H1 (cell line): ENCODE measurements at regions not wholly inside any gene's neighbourhood (a gene's known extent, or its start where the extent isn't known, plus 50 kb on each side); places are given as distances from the start of the nearest gene placed in this dataset.

ENCODE experiments used
- CTCF ChIA-PET: fragments of 300-600 bp; sonication (Branson Sonifier 250); formaldehyde crosslinking; loops from one replicate; lab custom pipeline; 2021; ENCODE audit not compliant: partially characterized antibody; lab: Charles Lee
- POLR2A ChIA-PET: fragments of 300-600 bp; sonication (Branson Sonifier 250); formaldehyde crosslinking; loops from one replicate; lab custom pipeline; 2021; ENCODE audit warnings: inconsistent platforms; ENCODE audit not compliant: partially characterized antibody; lab: Charles Lee
- DNase-seq, 2 experiments: peaks; one replicate each; pipeline versions ENCODE4 v3.0.0 to v3.0.0-alpha.2; 2010 to 2022; ENCODE audit warnings: low spot score in 2 of 2, low read depth in 1 of 2, mixed read lengths in 1 of 2
- FAIRE-seq: peaks from 2 replicates; lab custom pipeline; 2011; peaks lifted over from hg19 to GRCh38; lab: Jason Lieb, UNC
- H2AFZ ChIP-seq: 2 replicates; pipeline ENCODE4 v1.8.1; 2012; ENCODE audit warnings: low read length, inconsistent platforms
- H2AK5ac ChIP-seq: 2 replicates; pipeline ENCODE4 v1.6.1; 2013; ENCODE audit warnings: low read depth, low read length
- H2BK120ac ChIP-seq: replicated peaks from 2 replicates; pipeline ENCODE3; 2013; ENCODE audit warnings: low read depth, low read length, inconsistent platforms
- H2BK12ac ChIP-seq: 2 replicates; pipeline ENCODE4 v1.6.1; 2013; ENCODE audit warnings: low read depth, low read length
- H2BK15ac ChIP-seq: 2 replicates; pipeline ENCODE4 v1.6.1; 2013; ENCODE audit warnings: low read length
- H2BK20ac ChIP-seq: 2 replicates; pipeline ENCODE4 v1.6.1; 2013; ENCODE audit warnings: low read length
- H2BK5ac ChIP-seq: 2 replicates; pipeline ENCODE4 v1.6.1; 2013; ENCODE audit warnings: low read depth, low read length
- H3K14ac ChIP-seq: 2 replicates; pipeline ENCODE4 v1.6.1; 2013; ENCODE audit warnings: inconsistent platforms; ENCODE audit not compliant: insufficient read length
- H3K18ac ChIP-seq: 2 replicates; pipeline ENCODE4 v1.6.1; 2013; ENCODE audit warnings: low read length; ENCODE audit errors: extremely low read depth
- H3K23ac ChIP-seq: 2 replicates; pipeline ENCODE4 v1.6.1; 2013; ENCODE audit warnings: inconsistent platforms; ENCODE audit not compliant: insufficient read length
- H3K23me2 ChIP-seq: 2 replicates; pipeline ENCODE4 v1.6.1; 2013; ENCODE audit warnings: low read depth, low read length
- H3K27ac ChIP-seq: 2 replicates; pipeline ENCODE4 v1.6.1; 2011; ENCODE audit warnings: low read depth, low read length, inconsistent platforms
- H3K27me3 ChIP-seq, 4 experiments: replicated peaks in 1 of 4; 1 replicate in 1 of 4; 2 replicates in 3 of 4; pipeline versions ENCODE4 v1.6.1 to v1.8.1; 2011 to 2013; ENCODE audit warnings: low read length in 3 of 4, mild to moderate bottlenecking in 3 of 4, inconsistent platforms in 2 of 4, mixed read lengths in 2 of 4, moderate library complexity in 1 of 4; ENCODE audit not compliant: control insufficient read depth in 3 of 4, insufficient read depth in 3 of 4; ENCODE audit errors: extremely low read depth in 1 of 4
- H3K36me3 ChIP-seq, 4 experiments: 2 replicates each; pipeline versions ENCODE4 v1.6.1 to v1.8.1; 2011 to 2013; ENCODE audit warnings: mild to moderate bottlenecking in 4 of 4, low read length in 3 of 4, moderate library complexity in 2 of 4, control low read depth in 1 of 4, inconsistent platforms in 1 of 4; ENCODE audit not compliant: insufficient read depth in 4 of 4, control insufficient read depth in 2 of 4
- H3K4ac ChIP-seq: replicated peaks from 2 replicates; pipeline ENCODE3; 2013; ENCODE audit warnings: low read length, low read depth, mixed read lengths, inconsistent platforms; ENCODE audit not compliant: insufficient read length
- H3K4me1 ChIP-seq, 4 experiments: replicated peaks in 1 of 4; 1 replicate in 1 of 4; 2 replicates in 3 of 4; pipeline versions ENCODE4 v1.6.1 to v1.8.1; 2011 to 2013; ENCODE audit warnings: low read length in 3 of 4, inconsistent platforms in 2 of 4, mixed read lengths in 1 of 4; ENCODE audit not compliant: insufficient read depth in 4 of 4, control insufficient read depth in 3 of 4
- H3K4me2 ChIP-seq, 2 experiments: 2 replicates each; pipeline versions ENCODE4 v1.6.1 to v1.8.1; 2011 to 2013; ENCODE audit warnings: low read depth in 2 of 2, low read length in 2 of 2, control low read depth in 1 of 2, inconsistent platforms in 1 of 2, mild to moderate bottlenecking in 1 of 2; ENCODE audit not compliant: insufficient read depth in 1 of 2
- H3K4me3 ChIP-seq, 4 experiments: fragments of 200-600, 300-600 bp in 1 of 4; sonication (generic), shearing (Covaris generic), sonication (Bioruptor Twin) in 1 of 4; 2 replicates each; pipeline versions ENCODE4 v1.5.1 to v1.8.1; 2011 to 2016; ENCODE audit warnings: low read length in 4 of 4, low read depth in 3 of 4, control low read depth in 2 of 4, inconsistent platforms in 2 of 4, mild to moderate bottlenecking in 2 of 4, mixed read lengths in 1 of 4, moderate library complexity in 1 of 4; ENCODE audit not compliant: insufficient read depth in 2 of 4; ENCODE audit errors: extremely low read depth in 1 of 4
- H3K56ac ChIP-seq: replicated peaks from 2 replicates; pipeline ENCODE3; 2013; ENCODE audit warnings: low read depth, mild to moderate bottlenecking, mixed read lengths, low read length, inconsistent platforms; ENCODE audit not compliant: insufficient read length
- H3K79me1 ChIP-seq: 2 replicates; pipeline ENCODE4 v1.6.1; 2013; ENCODE audit warnings: low read depth, low read length, control low read depth
- H3K79me2 ChIP-seq, 2 experiments: 2 replicates each; pipeline versions ENCODE4 v1.6.1 to v1.8.1; 2012 to 2013; ENCODE audit warnings: low read length in 2 of 2, mild to moderate bottlenecking in 2 of 2, inconsistent platforms in 1 of 2; ENCODE audit not compliant: insufficient read depth in 2 of 2, control insufficient read depth in 1 of 2
- H3K9ac ChIP-seq, 4 experiments: replicated peaks in 1 of 4; 1 replicate in 1 of 4; 2 replicates in 3 of 4; pipeline versions ENCODE4 v1.6.1 to v1.8.1; 2011 to 2013; ENCODE audit warnings: low read depth in 3 of 4, low read length in 3 of 4, control low read depth in 2 of 4, mild to moderate bottlenecking in 2 of 4, moderate library complexity in 2 of 4, inconsistent platforms in 1 of 4; ENCODE audit errors: extremely low read depth in 1 of 4
- H3K9me3 ChIP-seq, 2 experiments: 2 replicates each; pipeline versions ENCODE4 v1.6.1 to v1.8.1; 2012 to 2013; ENCODE audit warnings: mild to moderate bottlenecking in 2 of 2, moderate library complexity in 2 of 2, control low read depth in 1 of 2, inconsistent platforms in 1 of 2, low read depth in 1 of 2, low read length in 1 of 2, mixed read lengths in 1 of 2; ENCODE audit not compliant: insufficient read depth in 2 of 2
- H4K20me1 ChIP-seq, 2 experiments: replicated peaks in 1 of 2; 2 replicates each; pipeline versions ENCODE3 to v1.8.1; 2011 to 2013; ENCODE audit warnings: inconsistent platforms in 2 of 2, low read length in 2 of 2, mild to moderate bottlenecking in 1 of 2; ENCODE audit not compliant: insufficient read depth in 2 of 2, control insufficient read depth in 1 of 2
- H4K5ac ChIP-seq: 2 replicates; pipeline ENCODE4 v1.6.1; 2013; ENCODE audit warnings: low read length, low read depth, mixed read lengths, inconsistent platforms; ENCODE audit not compliant: insufficient read length
- H4K8ac ChIP-seq: 2 replicates; pipeline ENCODE4 v1.8.0; 2013; ENCODE audit warnings: mild to moderate bottlenecking, moderate library complexity, low read length, inconsistent platforms; ENCODE audit not compliant: insufficient read depth; ENCODE audit errors: extremely low read depth
- H4K91ac ChIP-seq: replicated peaks from 2 replicates; pipeline ENCODE3; 2013; ENCODE audit warnings: low read length, mixed read lengths, inconsistent platforms; ENCODE audit not compliant: insufficient read length
- KDM1A ChIP-seq: fragments of 200-600, 300-600 bp; sonication (generic); IDR thresholded peaks from 2 replicates; pipeline ENCODE4 v1.7.1; 2016; ENCODE audit warnings: mild to moderate bottlenecking, low read length, borderline replicate concordance
- KDM4A ChIP-seq: IDR thresholded peaks from one replicate; pipeline ENCODE4 v1.7.1; 2012; ENCODE audit warnings: low read depth, mild to moderate bottlenecking, moderate library complexity, low read length, inconsistent platforms; ENCODE audit not compliant: severe bottlenecking
- KDM5A ChIP-seq: fragments of 200-600 bp; IDR thresholded peaks from 2 replicates; pipeline ENCODE4 v1.7.1; 2012; ENCODE audit warnings: mild to moderate bottlenecking, low read length, inconsistent platforms, mixed read lengths
- RAD21 ChIP-seq, 2 experiments: IDR thresholded peaks in 1 of 2; conservative IDR thresholded peaks in 1 of 2; 2 replicates each; pipeline ENCODE4 v1.6.1; 2011; ENCODE audit warnings: low read depth in 2 of 2, low read length in 2 of 2, improper control_type of control experiment in 1 of 2, inconsistent platforms in 1 of 2, mild to moderate bottlenecking in 1 of 2, moderate library complexity in 1 of 2
- SP4 ChIP-seq: IDR thresholded peaks from 2 replicates; pipeline ENCODE4 v1.6.1; 2012; ENCODE audit warnings: low read length, inconsistent platforms
- TEAD4 ChIP-seq: IDR thresholded peaks from 2 replicates; pipeline ENCODE4 v1.6.1; 2012; ENCODE audit warnings: low read depth, low read length, inconsistent platforms, mixed read lengths
- WGBS, 2 experiments: shearing (Covaris generic) in 1 of 2; methylation state at CpG; one replicate each; pipeline versions ENCODE4 v1.1.6 to v1.1.7; 2013 to 2015; ENCODE audit warnings: low lambda C conversion rate in 2 of 2, mixed read lengths in 2 of 2, inconsistent platforms in 1 of 2, low coverage in 1 of 2, missing lambda C conversion rate in 1 of 2; ENCODE audit not compliant: insufficient replicate concordance in 2 of 2, insufficient coverage in 1 of 2, insufficient read length in 1 of 2; ENCODE audit errors: extremely low coverage in 1 of 2, missing lambda C conversion rate in 1 of 2; 5-methylcytosine and 5-hydroxymethylcytosine counted together

- Histone ChIP-seq H4K5ac (no peak overlapping the region), H2AK5ac (no peak overlapping the region)
These were observed 193.5 kb upstream of the ZBTB20 start for GRCh38 chr3:115340586-115340985.

More at GRCh38 chr3:115340586-115340985, 193.5 kb upstream of the ZBTB20 start:
- Histone ChIP-seq H2BK120ac (no peak overlapping the region), H3K27me3 (peaks cover 0 to 1% (median 0%) of the 10 kb centered on the region in 4 experiments; a peak in 1 of 7 replicates), H2BK20ac (no peak overlapping the region), H3K18ac (no peak overlapping the region), H3K4me3 (no peak overlapping the region), H4K91ac (no peak overlapping the region), H3K27ac (no peak overlapping the region), H4K8ac (no peak overlapping the region), H3K4me1 (no peaks in the 10 kb centered on the region), H3K79me2 (no peaks in the 10 kb centered on the region), H3K9ac (no peak overlapping the region), H2BK5ac (no peak overlapping the region), H3K9me3 (no peaks in the 10 kb centered on the region), H3K36me3 (no peaks in the 10 kb centered on the region), H3K56ac (no peak overlapping the region), H3K4ac (no peak overlapping the region), H4K20me1 (no peaks in the 10 kb centered on the region), H2AFZ (no peak overlapping the region), H3K4me2 (no peak overlapping the region), H2BK15ac (no peak overlapping the region), H3K23ac (no peak overlapping the region), H3K79me1 (no peaks in the 10 kb centered on the region), H2BK12ac (no peak overlapping the region), H3K23me2 (no peaks in the 10 kb centered on the region), H3K14ac (no peak overlapping the region)
- no peak for FAIRE-seq
- CTCF ChIA-PET: no interaction called here
- no peak for DNase-seq
- POLR2A ChIA-PET: no interaction called here
- 89% methylated on average over 4 of the region's 4 CpGs; no CpG with 5 or more reads in 1 of the 2 experiments for WGBS, 2 experiments
- TF ChIP-seq TEAD4 (no peak), KDM5A (no peak), KDM4A (no peak), KDM1A (no peak), RAD21 (IDR thresholded peaks at IDR 0.05 in 1 of 2, conservative IDR thresholded peaks at IDR 0.05 in 1 of 2; ENCODE audit: low read depth in 2 of 2, low read length in 2 of 2) (no peak), SP4 (no peak)
